Activated T-cell treated with anti-CD3 and anti-CD28 coated beads, Interleukin-2, amount 50 U/mL, for 24 hours (primary cell): ENCODE measurements at regions not wholly inside any gene's neighbourhood (a gene's known extent, or its start where the extent isn't known, plus 50 kb on each side); places are given as distances from the start of the nearest gene placed in this dataset.

Source experiments
- DNase-seq: peaks from one replicate; pipeline ENCODE4 v3.0.0-alpha.2; 2020
- H3K27ac Mint-ChIP-seq: 2 replicates; pipeline ENCODE4 v1.8.0; 2020; ENCODE audit warnings: mild to moderate bottlenecking, mixed read lengths
- H3K27me3 Mint-ChIP-seq: 2 replicates; pipeline ENCODE4 v1.8.0; 2020; ENCODE audit warnings: mixed read lengths
- H3K36me3 Mint-ChIP-seq: 2 replicates; pipeline ENCODE4 v1.8.0; 2020; ENCODE audit warnings: low read depth, mixed read lengths
- H3K4me1 Mint-ChIP-seq: 2 replicates; pipeline ENCODE4 v1.8.0; 2020; ENCODE audit warnings: low read depth, mixed read lengths
- H3K4me3 Mint-ChIP-seq: 2 replicates; pipeline ENCODE4 v1.8.0; 2020; ENCODE audit warnings: mild to moderate bottlenecking, moderate library complexity, mixed read lengths
- H3K9me3 Mint-ChIP-seq: 2 replicates; pipeline ENCODE4 v1.8.0; 2020; ENCODE audit warnings: mixed read lengths

- DNase-seq = no peak
- Mint-ChIP-seq H3K36me3 (no peaks in the 10 kb centered on the region), H3K27me3 (no peaks in the 10 kb centered on the region), H3K27ac (no peak overlapping the region), H3K4me3 (no peak overlapping the region), H3K9me3 (peaks cover 4% of the 10 kb centered on the region), H3K4me1 (no peaks in the 10 kb centered on the region)
These were observed 259.9 kb downstream of the FGFR2 start for GRCh38 chr10:121338206-121338980.

- Mint-ChIP-seq H3K4me3 (no peak overlapping the region), H3K36me3 (no peaks in the 10 kb centered on the region), H3K27ac (no peak overlapping the region), H3K4me1 (no peaks in the 10 kb centered on the region), H3K27me3 (no peaks in the 10 kb centered on the region), H3K9me3 (peaks cover 4% of the 10 kb centered on the region)
- DNase-seq = no peak
These were observed 259.1 kb downstream of the FGFR2 start for GRCh38 chr10:121339114-121339513.

- H3K9me3 Mint-ChIP-seq = peaks cover 4% of the 10 kb centered on the region
- H3K4me1 Mint-ChIP-seq = no peaks in the 10 kb centered on the region
- no peak overlapping the region for H3K4me3 Mint-ChIP-seq
- no peaks in the 10 kb centered on the region for H3K27me3 Mint-ChIP-seq
- DNase-seq = no peak
- no peak overlapping the region for H3K27ac Mint-ChIP-seq
- H3K36me3 Mint-ChIP-seq = no peaks in the 10 kb centered on the region
These were observed 257.9 kb downstream of the FGFR2 start for GRCh38 chr10:121340271-121340831.

- no peak overlapping the region for H3K4me3 Mint-ChIP-seq
- H3K9me3 Mint-ChIP-seq = no peaks in the 10 kb centered on the region
- H3K27ac Mint-ChIP-seq = no peak overlapping the region
- H3K27me3 Mint-ChIP-seq = no peaks in the 10 kb centered on the region
- no peaks in the 10 kb centered on the region for H3K36me3 Mint-ChIP-seq
- H3K4me1 Mint-ChIP-seq = no peaks in the 10 kb centered on the region
- DNase-seq = no peak
These were observed 246.7 kb downstream of the FGFR2 start for GRCh38 chr10:121351540-121351939.

GRCh38 chr10:121352231-121352855 is 245.9 kb downstream of the FGFR2 start:
- H3K4me1 Mint-ChIP-seq = no peaks in the 10 kb centered on the region
- H3K27me3 Mint-ChIP-seq = no peaks in the 10 kb centered on the region
- no peak for DNase-seq
- H3K4me3 Mint-ChIP-seq = no peak overlapping the region
- no peak overlapping the region for H3K27ac Mint-ChIP-seq
- H3K9me3 Mint-ChIP-seq = no peaks in the 10 kb centered on the region
- H3K36me3 Mint-ChIP-seq = no peaks in the 10 kb centered on the region

- no peak overlapping the region for H3K27ac Mint-ChIP-seq
- no peak for DNase-seq
- no peaks in the 10 kb centered on the region for H3K9me3 Mint-ChIP-seq
- H3K27me3 Mint-ChIP-seq = no peaks in the 10 kb centered on the region
- no peaks in the 10 kb centered on the region for H3K4me1 Mint-ChIP-seq
- no peaks in the 10 kb centered on the region for H3K36me3 Mint-ChIP-seq
- no peak overlapping the region for H3K4me3 Mint-ChIP-seq
These were observed 243.1 kb downstream of the FGFR2 start for GRCh38 chr10:121355161-121355560.

GRCh38 chr10:121356183-121356582 is 242.1 kb downstream of the FGFR2 start:
- no peak for DNase-seq
- H3K36me3 Mint-ChIP-seq = no peaks in the 10 kb centered on the region
- H3K27me3 Mint-ChIP-seq = no peaks in the 10 kb centered on the region
- no peak overlapping the region for H3K4me3 Mint-ChIP-seq
- H3K27ac Mint-ChIP-seq = no peak overlapping the region
- no peaks in the 10 kb centered on the region for H3K9me3 Mint-ChIP-seq
- no peaks in the 10 kb centered on the region for H3K4me1 Mint-ChIP-seq

GRCh38 chr10:121357401-121357800 is 240.8 kb downstream of the FGFR2 start:
- Mint-ChIP-seq H3K27me3 (no peaks in the 10 kb centered on the region), H3K4me3 (no peak overlapping the region), H3K4me1 (no peaks in the 10 kb centered on the region), H3K9me3 (no peaks in the 10 kb centered on the region), H3K27ac (no peak overlapping the region), H3K36me3 (no peaks in the 10 kb centered on the region)
- no peak for DNase-seq

- no peak for DNase-seq
- H3K4me3 Mint-ChIP-seq = no peak overlapping the region
- H3K36me3 Mint-ChIP-seq = no peaks in the 10 kb centered on the region
- H3K4me1 Mint-ChIP-seq = no peaks in the 10 kb centered on the region
- H3K9me3 Mint-ChIP-seq = no peaks in the 10 kb centered on the region
- H3K27me3 Mint-ChIP-seq = no peaks in the 10 kb centered on the region
- H3K27ac Mint-ChIP-seq = no peak overlapping the region
These were observed 236.2 kb downstream of the FGFR2 start for GRCh38 chr10:121362026-121362425.

GRCh38 chr10:121365566-121365965 is 232.7 kb downstream of the FGFR2 start:
- H3K4me3 Mint-ChIP-seq = no peak overlapping the region

GRCh38 chr10:121368347-121369025 is 229.8 kb downstream of the FGFR2 start:
- Mint-ChIP-seq H3K36me3 (no peaks in the 10 kb centered on the region), H3K27me3 (no peaks in the 10 kb centered on the region), H3K27ac (no peak overlapping the region), H3K9me3 (no peaks in the 10 kb centered on the region), H3K4me1 (no peaks in the 10 kb centered on the region), H3K4me3 (no peak overlapping the region)
- DNase-seq = no peak

More at GRCh38 chr10:121365566-121365965, 232.7 kb downstream of the FGFR2 start:
- Mint-ChIP-seq H3K9me3 (no peaks in the 10 kb centered on the region), H3K27ac (no peak overlapping the region), H3K36me3 (no peaks in the 10 kb centered on the region), H3K4me1 (no peaks in the 10 kb centered on the region), H3K27me3 (no peaks in the 10 kb centered on the region)
- no peak for DNase-seq

- no peak for DNase-seq
- no peaks in the 10 kb centered on the region for H3K4me1 Mint-ChIP-seq
- no peaks in the 10 kb centered on the region for H3K36me3 Mint-ChIP-seq
- H3K9me3 Mint-ChIP-seq = no peaks in the 10 kb centered on the region
- H3K4me3 Mint-ChIP-seq = no peak overlapping the region
- H3K27ac Mint-ChIP-seq = no peak overlapping the region
- no peaks in the 10 kb centered on the region for H3K27me3 Mint-ChIP-seq
These were observed 228.6 kb downstream of the FGFR2 start for GRCh38 chr10:121369616-121370015.

GRCh38 chr10:121371836-121372235 is 226.4 kb downstream of the FGFR2 start:
- no peaks in the 10 kb centered on the region for H3K27me3 Mint-ChIP-seq
- H3K4me3 Mint-ChIP-seq = no peak overlapping the region
- no peak overlapping the region for H3K27ac Mint-ChIP-seq
- DNase-seq = no peak
- no peaks in the 10 kb centered on the region for H3K4me1 Mint-ChIP-seq
- no peaks in the 10 kb centered on the region for H3K9me3 Mint-ChIP-seq
- no peaks in the 10 kb centered on the region for H3K36me3 Mint-ChIP-seq

GRCh38 chr10:121373411-121373810 is 224.8 kb downstream of the FGFR2 start:
- H3K27me3 Mint-ChIP-seq = peaks cover 4% of the 10 kb centered on the region
- no peaks in the 10 kb centered on the region for H3K36me3 Mint-ChIP-seq
- no peaks in the 10 kb centered on the region for H3K9me3 Mint-ChIP-seq
- no peak overlapping the region for H3K27ac Mint-ChIP-seq
- no peak for DNase-seq
- H3K4me1 Mint-ChIP-seq = no peaks in the 10 kb centered on the region
- no peak overlapping the region for H3K4me3 Mint-ChIP-seq

- no peak for DNase-seq
- Mint-ChIP-seq H3K27ac (no peak overlapping the region), H3K27me3 (peaks cover 4% of the 10 kb centered on the region), H3K9me3 (no peaks in the 10 kb centered on the region), H3K36me3 (no peaks in the 10 kb centered on the region), H3K4me1 (no peaks in the 10 kb centered on the region), H3K4me3 (no peak overlapping the region)
These were observed 224.1 kb downstream of the FGFR2 start for GRCh38 chr10:121374121-121374520.
